Osteocyte (in vitro differentiated cells): ENCODE measurements at regions not wholly inside any gene's neighbourhood (a gene's known extent, or its start where the extent isn't known, plus 50 kb on each side); places are given as distances from the start of the nearest gene placed in this dataset.
"Not testable (repeated sequence)": the region's sequence is repeated elsewhere in the genome, so short reads cannot be mapped to it uniquely, and the experiment has no call there.

Experiments used
- DNase-seq: peaks from one replicate; pipeline ENCODE4 v3.0.0; 2021; ENCODE audit warnings: mixed read lengths; ENCODE audit not compliant: unreplicated experiment; ENCODE audit errors: extremely low spot score
- H3K27ac Mint-ChIP-seq: one replicate; pipeline ENCODE4 v1.8.0; 2021; ENCODE audit warnings: mild to moderate bottlenecking, mixed read lengths; ENCODE audit not compliant: unreplicated experiment
- H3K27me3 Mint-ChIP-seq: one replicate; pipeline ENCODE4 v1.8.0; 2021; ENCODE audit warnings: mixed read lengths; ENCODE audit not compliant: unreplicated experiment
- H3K36me3 Mint-ChIP-seq: one replicate; pipeline ENCODE4 v1.8.0; 2021; ENCODE audit warnings: mixed read lengths; ENCODE audit not compliant: unreplicated experiment
- H3K4me1 Mint-ChIP-seq: one replicate; pipeline ENCODE4 v1.8.0; 2021; ENCODE audit warnings: mixed read lengths; ENCODE audit not compliant: unreplicated experiment
- H3K4me3 Mint-ChIP-seq: one replicate; pipeline ENCODE4 v1.8.0; 2021; ENCODE audit warnings: mild to moderate bottlenecking, moderate library complexity, mixed read lengths; ENCODE audit not compliant: unreplicated experiment
- H3K9me3 Mint-ChIP-seq: one replicate; pipeline ENCODE4 v1.8.0; 2021; ENCODE audit warnings: mixed read lengths; ENCODE audit not compliant: unreplicated experiment
- TF ChIP-seq, protein P1 (sequence below): fragments of 200-600 bp; sonication (generic); IDR thresholded peaks from 2 replicates; pipeline ENCODE4 v1.5.0; 2021; ENCODE audit warnings: antibody characterized with exemption, mild to moderate bottlenecking, moderate library complexity

GRCh38 chr4:42282081-42282901 lies 115.0 kb upstream of the SHISA3 start:
- peak overlapping the region; percentile 31 for H3K4me3 Mint-ChIP-seq
- TF ChIP-seq, protein P1, sequence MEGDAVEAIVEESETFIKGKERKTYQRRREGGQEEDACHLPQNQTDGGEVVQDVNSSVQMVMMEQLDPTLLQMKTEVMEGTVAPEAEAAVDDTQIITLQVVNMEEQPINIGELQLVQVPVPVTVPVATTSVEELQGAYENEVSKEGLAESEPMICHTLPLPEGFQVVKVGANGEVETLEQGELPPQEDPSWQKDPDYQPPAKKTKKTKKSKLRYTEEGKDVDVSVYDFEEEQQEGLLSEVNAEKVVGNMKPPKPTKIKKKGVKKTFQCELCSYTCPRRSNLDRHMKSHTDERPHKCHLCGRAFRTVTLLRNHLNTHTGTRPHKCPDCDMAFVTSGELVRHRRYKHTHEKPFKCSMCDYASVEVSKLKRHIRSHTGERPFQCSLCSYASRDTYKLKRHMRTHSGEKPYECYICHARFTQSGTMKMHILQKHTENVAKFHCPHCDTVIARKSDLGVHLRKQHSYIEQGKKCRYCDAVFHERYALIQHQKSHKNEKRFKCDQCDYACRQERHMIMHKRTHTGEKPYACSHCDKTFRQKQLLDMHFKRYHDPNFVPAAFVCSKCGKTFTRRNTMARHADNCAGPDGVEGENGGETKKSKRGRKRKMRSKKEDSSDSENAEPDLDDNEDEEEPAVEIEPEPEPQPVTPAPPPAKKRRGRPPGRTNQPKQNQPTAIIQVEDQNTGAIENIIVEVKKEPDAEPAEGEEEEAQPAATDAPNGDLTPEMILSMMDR = peak; percentile 84
- no peaks in the 10 kb centered on the region for H3K9me3 Mint-ChIP-seq
- no peak overlapping the region for H3K27ac Mint-ChIP-seq
- H3K4me1 Mint-ChIP-seq = peaks cover 12% of the 10 kb centered on the region
- no peaks in the 10 kb centered on the region for H3K36me3 Mint-ChIP-seq
- DNase-seq = no peak
- peaks cover 10% of the 10 kb centered on the region for H3K27me3 Mint-ChIP-seq

GRCh38 chr4:42284030-42284429 lies 113.3 kb upstream of the SHISA3 start:
- no peak overlapping the region for H3K4me3 Mint-ChIP-seq
- H3K4me1 Mint-ChIP-seq = peaks cover 12% of the 10 kb centered on the region
- TF ChIP-seq, protein P1 = no peak
- H3K36me3 Mint-ChIP-seq = no peaks in the 10 kb centered on the region
- H3K27me3 Mint-ChIP-seq = no peaks in the 10 kb centered on the region
- DNase-seq = no peak
- no peaks in the 10 kb centered on the region for H3K9me3 Mint-ChIP-seq
- H3K27ac Mint-ChIP-seq = no peak overlapping the region

DNA sequence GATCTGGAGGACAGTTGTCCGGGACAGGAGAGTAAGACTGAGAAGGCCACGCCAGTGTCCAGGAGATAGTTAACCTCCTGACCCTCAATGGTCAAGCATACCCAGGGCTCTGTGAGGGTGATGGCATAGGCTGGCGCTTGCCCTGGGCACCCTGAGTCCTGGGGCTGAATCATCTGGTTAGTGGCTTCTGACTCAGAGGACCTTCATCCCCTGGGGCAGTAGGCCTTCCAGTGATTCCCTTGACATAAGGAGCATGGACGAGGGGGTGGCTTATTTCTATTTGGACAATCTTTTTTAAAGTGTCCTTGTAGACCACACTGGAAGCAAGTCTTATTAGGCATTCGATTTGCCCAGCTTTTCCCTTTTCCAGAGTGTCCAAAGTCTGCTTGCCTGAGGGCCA lies 108.4 kb upstream of the SHISA3 start:
- not testable (repeated sequence) for H3K4me3 Mint-ChIP-seq, H3K27ac Mint-ChIP-seq, H3K36me3 Mint-ChIP-seq, H3K9me3 Mint-ChIP-seq, H3K27me3 Mint-ChIP-seq, H3K4me1 Mint-ChIP-seq, DNase-seq

DNA sequence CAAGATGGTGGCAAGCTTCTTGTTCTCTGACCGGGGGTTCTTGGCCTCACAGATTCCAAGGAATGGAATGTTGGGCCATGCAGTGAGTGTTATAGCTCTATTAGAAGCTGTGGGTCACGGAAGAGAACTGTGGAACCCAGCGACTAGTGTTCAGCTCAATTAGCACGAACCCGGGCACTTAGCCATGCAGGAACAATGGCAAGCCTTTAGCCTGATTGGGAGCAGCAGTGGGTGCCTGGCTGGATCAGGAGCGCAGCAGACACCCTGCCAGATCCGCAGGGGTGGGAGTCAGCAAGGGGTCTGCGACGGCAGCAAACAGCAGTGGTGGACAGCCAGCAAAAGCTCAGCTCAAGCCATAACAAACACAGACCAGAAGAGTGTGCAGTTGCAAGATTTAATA lies 105.1 kb upstream of the SHISA3 start:
- not testable (repeated sequence) for H3K9me3 Mint-ChIP-seq, H3K36me3 Mint-ChIP-seq, H3K27ac Mint-ChIP-seq, H3K4me1 Mint-ChIP-seq, H3K27me3 Mint-ChIP-seq, DNase-seq, H3K4me3 Mint-ChIP-seq

- no peaks in the 10 kb centered on the region for H3K9me3 Mint-ChIP-seq
- H3K27me3 Mint-ChIP-seq = peaks cover 14% of the 10 kb centered on the region
- no peak overlapping the region for H3K27ac Mint-ChIP-seq
- no peak for DNase-seq
- TF ChIP-seq, protein P1 = no peak
- no peaks in the 10 kb centered on the region for H3K36me3 Mint-ChIP-seq
- H3K4me3 Mint-ChIP-seq = no peak overlapping the region
- H3K4me1 Mint-ChIP-seq = no peaks in the 10 kb centered on the region
These were observed 103.1 kb upstream of the SHISA3 start for GRCh38 chr4:42293967-42294813.

DNA sequence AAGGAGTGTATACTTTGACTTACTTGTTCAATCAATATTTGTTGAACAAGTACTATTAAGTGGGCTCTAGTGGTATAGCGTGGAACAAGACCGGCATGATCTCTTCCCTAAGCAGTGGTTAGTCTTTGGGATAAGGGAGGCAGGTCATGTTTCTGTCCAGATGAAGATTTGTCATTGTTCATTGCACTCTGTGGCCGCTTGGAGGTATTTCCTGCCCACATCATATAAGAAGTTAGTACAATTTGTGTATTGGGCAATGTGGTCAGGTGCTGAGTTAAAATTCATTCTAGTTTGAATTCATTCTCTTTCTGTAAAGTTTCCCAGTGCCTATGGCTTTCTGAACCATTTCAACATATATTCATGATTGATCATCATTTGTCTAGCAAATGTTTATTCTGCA lies 101.1 kb upstream of the SHISA3 start:
- no peak for DNase-seq
- H3K4me1 Mint-ChIP-seq = no peaks in the 10 kb centered on the region
- H3K27ac Mint-ChIP-seq = no peak overlapping the region
- H3K27me3 Mint-ChIP-seq = peaks cover 21% of the 10 kb centered on the region
- H3K36me3 Mint-ChIP-seq = no peaks in the 10 kb centered on the region
- H3K4me3 Mint-ChIP-seq = no peak overlapping the region
- no peaks in the 10 kb centered on the region for H3K9me3 Mint-ChIP-seq
- TF ChIP-seq, protein P1 = no peak
